ENCODE measurements at regions not wholly inside any gene's neighbourhood (a gene's known extent, or its start where the extent isn't known, plus 50 kb on each side); places are given as distances from the start of the nearest gene placed in this dataset.

DNA sequence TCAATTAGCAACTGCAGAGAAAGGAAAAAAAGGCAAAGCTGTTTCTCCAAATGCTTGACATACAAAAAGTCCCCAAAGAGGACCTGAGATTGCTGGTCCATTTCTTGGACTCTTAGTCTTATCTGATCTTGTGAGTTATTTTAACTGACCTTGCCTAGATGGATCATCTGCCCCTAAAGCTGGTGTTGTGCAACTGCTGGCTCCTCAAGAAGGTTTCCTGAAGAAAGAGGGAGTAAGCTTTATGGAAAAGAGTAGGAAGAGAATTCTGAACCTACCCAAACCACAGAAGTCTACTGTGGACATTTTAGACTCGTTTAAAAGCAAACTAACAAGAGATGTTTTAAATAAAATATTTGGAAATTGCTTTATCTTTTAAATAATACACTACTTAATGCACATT is 140.0 kb upstream of the HS3ST3A1 start:
- ATAC-seq, result no peak
- Histone ChIP-seq H3K9me3 (no peaks in the 10 kb centered on the region), H3K4me3 (no peak overlapping the region), H3K4me1 (no peaks in the 10 kb centered on the region), H3K27me3 (no peaks in the 10 kb centered on the region), H3K36me3 (no peaks in the 10 kb centered on the region), H3K27ac (no peak overlapping the region)
- no peak for TF ChIP-seq POLR2AphosphoS5 (IDR thresholded peaks at IDR 0.05)
- no peak for TF ChIP-seq EP300 (IDR thresholded peaks at IDR 0.05)
- TF ChIP-seq POLR2A (IDR thresholded peaks at IDR 0.05), result no peak
- TF ChIP-seq, protein P1, sequence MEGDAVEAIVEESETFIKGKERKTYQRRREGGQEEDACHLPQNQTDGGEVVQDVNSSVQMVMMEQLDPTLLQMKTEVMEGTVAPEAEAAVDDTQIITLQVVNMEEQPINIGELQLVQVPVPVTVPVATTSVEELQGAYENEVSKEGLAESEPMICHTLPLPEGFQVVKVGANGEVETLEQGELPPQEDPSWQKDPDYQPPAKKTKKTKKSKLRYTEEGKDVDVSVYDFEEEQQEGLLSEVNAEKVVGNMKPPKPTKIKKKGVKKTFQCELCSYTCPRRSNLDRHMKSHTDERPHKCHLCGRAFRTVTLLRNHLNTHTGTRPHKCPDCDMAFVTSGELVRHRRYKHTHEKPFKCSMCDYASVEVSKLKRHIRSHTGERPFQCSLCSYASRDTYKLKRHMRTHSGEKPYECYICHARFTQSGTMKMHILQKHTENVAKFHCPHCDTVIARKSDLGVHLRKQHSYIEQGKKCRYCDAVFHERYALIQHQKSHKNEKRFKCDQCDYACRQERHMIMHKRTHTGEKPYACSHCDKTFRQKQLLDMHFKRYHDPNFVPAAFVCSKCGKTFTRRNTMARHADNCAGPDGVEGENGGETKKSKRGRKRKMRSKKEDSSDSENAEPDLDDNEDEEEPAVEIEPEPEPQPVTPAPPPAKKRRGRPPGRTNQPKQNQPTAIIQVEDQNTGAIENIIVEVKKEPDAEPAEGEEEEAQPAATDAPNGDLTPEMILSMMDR (IDR thresholded peaks at IDR 0.05), result no peak
- WGBS, 2 donors (ENCODE audit: low coverage in 1 of 2), result 72 to 75% methylated on average over 1 of the region's 1 CpG

DNA sequence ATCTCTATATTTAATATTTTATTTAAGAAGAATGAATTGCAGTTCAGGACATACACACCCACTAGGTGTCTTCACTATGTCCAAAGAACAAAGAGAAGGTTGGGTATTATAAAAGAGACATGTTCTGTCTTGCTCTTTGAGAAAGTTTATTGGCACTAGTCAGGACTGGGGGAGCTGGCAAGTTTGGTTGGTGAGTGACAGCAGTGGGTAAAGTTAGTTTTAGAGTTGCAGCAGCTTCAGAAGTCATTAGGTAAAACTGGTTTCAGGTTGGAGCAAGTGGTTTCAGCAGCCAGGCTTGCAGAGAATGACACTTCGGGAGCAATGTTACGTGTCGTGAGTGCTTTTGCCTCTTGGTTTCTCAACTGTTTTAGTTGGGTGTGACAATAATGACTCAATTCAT is 142.2 kb upstream of the HS3ST3A1 start:
- no peaks in the 10 kb centered on the region for H3K4me1 ChIP-seq
- H3K36me3 ChIP-seq, result no peaks in the 10 kb centered on the region
- H3K27me3 ChIP-seq, result no peaks in the 10 kb centered on the region
- no peaks in the 10 kb centered on the region for H3K9me3 ChIP-seq
- whole genome bisulfite sequencing, 2 donors (ENCODE audit: low coverage in 1 of 2), result 80 to 92% methylated on average over 2 to 3 of the region's 3 CpGs
- no peak overlapping the region for H3K4me3 ChIP-seq
- H3K27ac ChIP-seq, result no peak overlapping the region
- TF ChIP-seq EP300 (IDR thresholded peaks at IDR 0.05) (no peak), POLR2A (IDR thresholded peaks at IDR 0.05) (no peak), POLR2AphosphoS5 (IDR thresholded peaks at IDR 0.05) (no peak)
- TF ChIP-seq, protein P1 (IDR thresholded peaks at IDR 0.05), result no peak
- ATAC-seq, result no peak

DNA sequence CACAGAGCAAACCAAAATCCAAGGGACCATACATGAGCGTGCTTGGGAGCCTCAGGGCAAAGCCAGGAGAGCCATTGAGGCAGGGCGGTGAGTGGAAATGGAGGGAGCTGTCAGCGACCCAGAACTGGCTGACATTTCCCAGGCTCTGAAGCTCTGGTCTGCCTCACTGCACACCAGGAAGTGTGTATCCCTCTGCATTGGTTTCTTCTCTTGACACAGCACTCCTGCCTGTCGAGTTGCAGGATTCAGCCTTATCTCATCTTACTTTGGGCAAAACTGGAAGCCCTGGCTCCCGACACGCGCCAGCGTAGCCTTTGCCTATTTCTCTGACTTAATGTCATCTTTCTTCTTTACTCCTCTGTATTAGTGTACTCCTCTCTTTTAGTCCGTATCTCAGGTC is 144.7 kb upstream of the HS3ST3A1 start:
- no peaks in the 10 kb centered on the region for H3K9me3 ChIP-seq
- 75 to 78% methylated on average over 6 to 9 of the region's 9 CpGs for WGBS, 2 donors (ENCODE audit: low coverage in 1 of 2)
- no peak overlapping the region for H3K4me3 ChIP-seq
- no peak overlapping the region for H3K27ac ChIP-seq
- no peak for TF ChIP-seq EP300 (IDR thresholded peaks at IDR 0.05)
- TF ChIP-seq POLR2AphosphoS5 (IDR thresholded peaks at IDR 0.05), result no peak
- no peaks in the 10 kb centered on the region for H3K36me3 ChIP-seq
- no peak for ATAC-seq
- H3K4me1 ChIP-seq, result no peaks in the 10 kb centered on the region
- H3K27me3 ChIP-seq, result no peaks in the 10 kb centered on the region

DNA sequence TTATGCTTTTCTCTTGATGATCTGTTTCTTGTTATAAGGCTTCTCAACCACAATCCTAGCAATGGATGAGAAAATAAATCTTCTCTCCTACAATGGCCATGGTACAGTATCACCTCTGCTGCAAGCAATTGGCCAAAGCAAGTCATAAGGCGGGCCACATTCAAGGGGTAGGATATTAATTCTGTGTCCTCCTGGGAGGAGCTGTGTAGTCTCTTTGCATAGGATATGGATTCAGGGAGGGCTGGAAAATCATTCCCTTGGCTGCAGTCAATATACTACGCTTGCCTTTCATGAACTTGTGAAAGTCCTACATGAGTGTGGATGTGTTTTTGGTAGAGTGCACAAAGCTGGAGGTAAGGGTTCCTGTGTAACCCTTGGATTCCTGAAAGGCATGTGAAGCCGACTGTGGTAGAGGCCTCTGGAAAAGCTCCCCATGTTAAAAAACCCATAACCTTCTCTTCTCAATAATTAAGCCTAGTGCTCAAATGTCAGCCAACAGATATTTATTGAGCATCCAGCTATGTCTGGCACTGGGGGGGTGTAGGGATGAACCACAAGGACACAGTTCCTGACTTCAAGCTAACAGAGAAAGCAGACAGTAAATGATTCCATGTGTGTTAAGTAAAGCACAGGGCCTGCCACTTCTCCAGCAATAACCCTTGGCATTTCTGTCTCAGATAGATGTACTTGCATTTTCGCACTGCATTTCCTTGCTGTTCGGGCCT is 147.6 kb upstream of the HS3ST3A1 start:
- H3K36me3 ChIP-seq, result no peaks in the 10 kb centered on the region
- no peak overlapping the region for H3K27ac ChIP-seq
- no peak for ATAC-seq
- TF ChIP-seq, protein P1 (IDR thresholded peaks at IDR 0.05), result no peak
- TF ChIP-seq EP300 (IDR thresholded peaks at IDR 0.05) (no peak), POLR2AphosphoS5 (IDR thresholded peaks at IDR 0.05) (no peak), POLR2A (IDR thresholded peaks at IDR 0.05) (no peak)
- WGBS, 2 donors (ENCODE audit: low coverage in 1 of 2), result 61 to 68% methylated on average over 3 to 5 of the region's 5 CpGs
- H3K9me3 ChIP-seq, result no peaks in the 10 kb centered on the region
- no peaks in the 10 kb centered on the region for H3K27me3 ChIP-seq
- no peaks in the 10 kb centered on the region for H3K4me1 ChIP-seq
- no peak overlapping the region for H3K4me3 ChIP-seq

DNA sequence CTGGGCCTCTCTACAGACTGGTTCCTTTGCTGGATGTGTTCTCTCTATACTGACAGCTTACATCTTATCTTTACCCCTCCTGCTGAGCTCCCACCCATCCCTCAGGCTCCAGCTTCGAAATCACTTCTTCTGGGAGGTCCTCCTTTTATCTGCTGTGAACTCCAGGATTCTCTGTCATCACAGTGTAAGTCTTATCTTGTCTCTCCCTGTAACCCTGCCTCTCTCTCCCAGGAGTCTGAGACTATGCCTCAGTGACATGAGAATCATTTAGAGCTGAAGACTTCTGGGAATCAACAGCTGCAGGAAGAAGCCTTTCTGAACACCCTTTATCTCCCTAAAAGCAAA is 148.1 kb upstream of the HS3ST3A1 start:
- no peaks in the 10 kb centered on the region for H3K4me1 ChIP-seq
- no peak overlapping the region for H3K4me3 ChIP-seq
- no peak for ATAC-seq
- H3K27me3 ChIP-seq, result no peaks in the 10 kb centered on the region
- 50 to 62% methylated on average over 1 of the region's 1 CpG for WGBS, 2 donors (ENCODE audit: low coverage in 1 of 2)
- no peak overlapping the region for H3K27ac ChIP-seq
- no peaks in the 10 kb centered on the region for H3K9me3 ChIP-seq
- no peaks in the 10 kb centered on the region for H3K36me3 ChIP-seq
- TF ChIP-seq EP300 (IDR thresholded peaks at IDR 0.05) (no peak), POLR2A (IDR thresholded peaks at IDR 0.05) (no peak), POLR2AphosphoS5 (IDR thresholded peaks at IDR 0.05) (no peak)
- TF ChIP-seq, protein P1 (IDR thresholded peaks at IDR 0.05), result no peak

Data from gastroesophageal sphincter (tissue), 4 donors.